Neural crest cell (in vitro differentiated cells): ENCODE measurements at regions not wholly inside any gene's neighbourhood (a gene's known extent, or its start where the extent isn't known, plus 50 kb on each side); places are given as distances from the start of the nearest gene placed in this dataset.

ENCODE experiments used
- DNase-seq: peaks from one replicate; pipeline ENCODE4 v3.0.0; 2021; ENCODE audit warnings: low read depth, mixed read lengths, low spot score
- H3K27ac Mint-ChIP-seq: one replicate; pipeline ENCODE4 v1.8.0; 2021; ENCODE audit warnings: mild to moderate bottlenecking, mixed read lengths; ENCODE audit not compliant: unreplicated experiment
- H3K27me3 Mint-ChIP-seq: 2 replicates; pipeline ENCODE4 v1.8.0; 2021; ENCODE audit warnings: low read depth, mild to moderate bottlenecking, mixed read lengths
- H3K36me3 Mint-ChIP-seq: 2 replicates; pipeline ENCODE4 v1.8.0; 2021; ENCODE audit warnings: low read depth, mild to moderate bottlenecking, mixed read lengths
- H3K4me1 Mint-ChIP-seq: 2 replicates; pipeline ENCODE4 v1.8.0; 2021; ENCODE audit warnings: mixed read lengths
- H3K4me3 Mint-ChIP-seq: one replicate; pipeline ENCODE4 v1.8.0; 2021; ENCODE audit warnings: mild to moderate bottlenecking, mixed read lengths
- H3K9me3 Mint-ChIP-seq: 2 replicates; pipeline ENCODE4 v1.8.0; 2021; ENCODE audit warnings: mixed read lengths
- TF ChIP-seq, protein P1 (sequence below): fragments of 200-600 bp; sonication (generic); conservative IDR thresholded peaks from 2 replicates; pipeline ENCODE4 v1.5.0; 2021; ENCODE audit warnings: antibody characterized with exemption, mild to moderate bottlenecking

DNA sequence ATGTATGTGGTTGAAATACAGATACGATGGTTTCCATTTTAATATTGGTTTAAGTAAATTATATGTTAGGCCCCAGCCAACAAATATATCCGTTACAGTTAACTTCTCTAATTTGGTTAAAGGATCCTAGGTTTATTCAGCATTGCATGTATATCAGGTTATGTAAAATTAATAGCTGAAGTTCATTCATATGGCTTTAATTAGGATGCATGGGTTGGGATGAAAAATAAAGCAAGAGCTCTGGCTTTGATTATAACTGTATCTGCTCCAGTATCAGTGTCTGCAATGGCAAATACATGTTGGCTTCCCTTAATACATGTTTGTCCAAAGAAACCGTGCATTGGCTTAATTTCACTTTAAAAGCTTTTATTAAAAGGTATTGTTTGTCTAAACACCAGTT, 435.7 kb upstream of the SETBP1 start:
- no peak overlapping the region for H3K4me3 Mint-ChIP-seq
- no peak overlapping the region for H3K27ac Mint-ChIP-seq
- no peak for DNase-seq
- no peaks in the 10 kb centered on the region for H3K4me1 Mint-ChIP-seq
- H3K27me3 Mint-ChIP-seq: no peaks in the 10 kb centered on the region
- TF ChIP-seq, protein P1, sequence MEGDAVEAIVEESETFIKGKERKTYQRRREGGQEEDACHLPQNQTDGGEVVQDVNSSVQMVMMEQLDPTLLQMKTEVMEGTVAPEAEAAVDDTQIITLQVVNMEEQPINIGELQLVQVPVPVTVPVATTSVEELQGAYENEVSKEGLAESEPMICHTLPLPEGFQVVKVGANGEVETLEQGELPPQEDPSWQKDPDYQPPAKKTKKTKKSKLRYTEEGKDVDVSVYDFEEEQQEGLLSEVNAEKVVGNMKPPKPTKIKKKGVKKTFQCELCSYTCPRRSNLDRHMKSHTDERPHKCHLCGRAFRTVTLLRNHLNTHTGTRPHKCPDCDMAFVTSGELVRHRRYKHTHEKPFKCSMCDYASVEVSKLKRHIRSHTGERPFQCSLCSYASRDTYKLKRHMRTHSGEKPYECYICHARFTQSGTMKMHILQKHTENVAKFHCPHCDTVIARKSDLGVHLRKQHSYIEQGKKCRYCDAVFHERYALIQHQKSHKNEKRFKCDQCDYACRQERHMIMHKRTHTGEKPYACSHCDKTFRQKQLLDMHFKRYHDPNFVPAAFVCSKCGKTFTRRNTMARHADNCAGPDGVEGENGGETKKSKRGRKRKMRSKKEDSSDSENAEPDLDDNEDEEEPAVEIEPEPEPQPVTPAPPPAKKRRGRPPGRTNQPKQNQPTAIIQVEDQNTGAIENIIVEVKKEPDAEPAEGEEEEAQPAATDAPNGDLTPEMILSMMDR: no peak
- peaks cover 2% of the 10 kb centered on the region for H3K9me3 Mint-ChIP-seq
- H3K36me3 Mint-ChIP-seq: no peaks in the 10 kb centered on the region

DNA sequence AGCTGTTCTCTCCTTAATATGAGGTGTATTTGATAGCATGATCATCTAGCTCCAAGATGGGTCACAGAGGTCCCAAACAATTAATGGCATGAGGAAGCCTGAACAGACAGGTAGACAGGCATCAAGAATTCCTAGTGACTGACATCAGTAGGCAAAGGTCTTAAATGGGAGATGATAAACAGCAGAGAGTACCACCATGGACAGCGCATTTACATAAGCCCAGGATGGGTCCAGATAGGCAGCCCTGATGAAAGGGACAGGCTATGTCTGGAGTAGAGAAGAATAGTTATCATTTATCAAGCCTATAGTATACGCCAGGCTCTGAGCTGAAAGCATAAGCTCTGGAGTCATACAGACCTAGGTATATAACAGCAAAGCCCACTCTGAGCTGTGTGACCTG, 434.7 kb upstream of the SETBP1 start:
- Mint-ChIP-seq H3K4me3 (no peak overlapping the region), H3K9me3 (peaks cover 5% of the 10 kb centered on the region), H3K4me1 (no peaks in the 10 kb centered on the region), H3K27ac (no peak overlapping the region), H3K27me3 (no peaks in the 10 kb centered on the region), H3K36me3 (no peaks in the 10 kb centered on the region)
- DNase-seq: no peak
- TF ChIP-seq, protein P1: no peak

DNA sequence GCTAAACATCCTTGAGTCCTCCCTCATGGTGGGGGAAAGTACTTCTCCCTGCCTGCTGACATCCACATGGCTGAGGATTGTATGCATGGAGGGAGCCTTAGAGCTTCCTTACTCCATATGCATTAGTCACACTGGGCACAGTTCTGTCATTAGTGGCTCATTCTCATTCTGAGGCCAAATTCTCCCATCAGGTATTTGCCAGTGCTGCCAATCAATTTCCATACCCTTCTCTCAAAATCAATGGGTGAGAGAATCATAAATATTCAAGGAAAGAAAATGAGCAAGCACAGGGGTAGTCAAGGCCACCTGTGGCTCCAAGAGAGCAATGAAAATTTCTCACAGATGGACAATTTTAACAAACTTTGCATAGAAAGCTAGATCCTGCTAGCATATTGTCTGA, 422.6 kb upstream of the SETBP1 start:
- TF ChIP-seq, protein P1: no peak
- Mint-ChIP-seq H3K4me1 (no peaks in the 10 kb centered on the region), H3K9me3 (peaks cover 16% of the 10 kb centered on the region)

DNA sequence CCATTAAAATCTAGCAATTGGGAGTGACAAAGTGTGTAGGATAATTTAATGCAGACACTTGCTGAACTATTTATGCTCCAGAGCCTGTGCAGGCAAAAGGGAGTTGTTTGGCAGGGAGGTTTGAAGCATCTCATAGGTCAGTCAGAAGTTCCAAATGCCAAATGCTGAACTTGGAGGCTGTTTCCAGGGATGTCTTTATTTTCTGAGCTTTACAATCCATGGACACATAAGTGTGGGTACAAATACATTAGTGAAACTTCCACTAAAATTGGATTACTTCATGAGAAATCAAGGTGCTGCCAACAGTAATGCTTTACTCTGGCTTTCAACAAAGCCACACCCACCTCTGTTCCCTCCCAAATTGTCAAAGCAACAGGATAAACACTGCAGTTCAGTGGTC, 422.1 kb upstream of the SETBP1 start:
- Mint-ChIP-seq H3K4me1 (no peaks in the 10 kb centered on the region), H3K9me3 (peaks cover 12% of the 10 kb centered on the region), H3K36me3 (peaks cover 5% of the 10 kb centered on the region), H3K4me3 (no peak overlapping the region), H3K27me3 (no peaks in the 10 kb centered on the region), H3K27ac (no peak overlapping the region)
- TF ChIP-seq, protein P1: no peak
- no peak for DNase-seq

More for the DNA sequence above, 422.6 kb upstream of the SETBP1 start:
- no peak for DNase-seq
- peaks cover 7% of the 10 kb centered on the region for H3K36me3 Mint-ChIP-seq
- H3K27ac Mint-ChIP-seq: no peak overlapping the region
- no peaks in the 10 kb centered on the region for H3K27me3 Mint-ChIP-seq
- no peak overlapping the region for H3K4me3 Mint-ChIP-seq

DNA sequence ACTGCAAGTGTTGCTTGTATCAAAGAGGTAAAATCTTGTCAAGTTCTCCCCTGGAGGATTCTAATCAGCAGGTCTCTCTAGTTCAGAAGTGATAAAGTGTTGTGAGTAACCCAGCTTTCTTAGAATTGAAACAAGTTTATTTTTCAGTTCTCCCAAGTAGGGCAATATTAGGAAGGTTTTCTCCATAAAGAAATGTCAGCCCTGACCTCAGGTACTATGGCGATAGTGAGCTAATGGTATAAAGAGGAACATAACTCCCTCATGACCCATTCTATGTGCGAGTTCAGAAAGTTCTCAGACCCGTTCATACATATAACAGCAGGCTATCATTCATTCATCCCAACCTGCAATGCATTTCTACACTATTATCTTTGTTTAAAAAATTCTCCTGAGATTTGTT, 421.1 kb upstream of the SETBP1 start:
- Mint-ChIP-seq H3K27me3 (no peaks in the 10 kb centered on the region), H3K9me3 (peaks cover 13% of the 10 kb centered on the region), H3K27ac (no peak overlapping the region), H3K36me3 (peaks cover 5% of the 10 kb centered on the region), H3K4me1 (no peaks in the 10 kb centered on the region), H3K4me3 (no peak overlapping the region)
- TF ChIP-seq, protein P1: no peak
- no peak for DNase-seq

DNA sequence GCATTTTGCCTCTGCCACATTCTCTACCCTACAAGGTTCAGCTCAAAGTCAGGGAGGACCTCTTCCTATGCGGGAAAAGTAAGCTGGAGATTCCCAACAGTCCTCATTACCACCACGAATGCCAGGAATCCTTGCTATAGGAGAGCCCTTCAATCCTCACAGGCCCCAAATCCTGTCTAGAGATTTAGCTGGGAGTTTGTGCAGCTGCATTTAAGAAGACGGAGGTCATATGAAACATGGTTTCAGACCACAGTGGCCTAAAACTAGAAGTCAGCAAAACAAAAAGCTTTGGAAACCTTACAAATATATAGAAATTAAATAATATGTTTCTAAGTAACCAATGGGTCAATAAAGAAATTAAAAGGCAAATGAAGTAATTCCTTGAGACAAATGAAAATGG, 415.3 kb upstream of the SETBP1 start:
- H3K4me3 Mint-ChIP-seq: no peak overlapping the region
- no peaks in the 10 kb centered on the region for H3K4me1 Mint-ChIP-seq
- TF ChIP-seq, protein P1: no peak
- peaks cover 5% of the 10 kb centered on the region for H3K36me3 Mint-ChIP-seq
- peaks cover 9% of the 10 kb centered on the region for H3K9me3 Mint-ChIP-seq
- no peak overlapping the region for H3K27ac Mint-ChIP-seq
- no peaks in the 10 kb centered on the region for H3K27me3 Mint-ChIP-seq
- DNase-seq: no peak
